Ovary (tissue), 1 donor: ENCODE measurements at regions not wholly inside any gene's neighbourhood (a gene's known extent, or its start where the extent isn't known, plus 50 kb on each side); places are given as distances from the start of the nearest gene placed in this dataset.

Experiments used
- EP300 ChIP-seq: sonication (generic); formaldehyde crosslinking; IDR thresholded peaks from one replicate; pipeline ENCODE4 v1.6.1; 2017; ENCODE audit warnings: antibody characterized with exemption
- POLR2A ChIP-seq: fragments of 450-650 bp; IDR thresholded peaks from one replicate; pipeline ENCODE4 v1.6.1; 2017; ENCODE audit warnings: antibody characterized with exemption, mild to moderate bottlenecking, moderate library complexity

GRCh38 chr12:114257687-114258086, 148.3 kb downstream of the TBX5 start:
- TF ChIP-seq EP300 = no peak
- no peak for TF ChIP-seq POLR2A
